ENCODE measurements at regions not wholly inside any gene's neighbourhood (a gene's known extent, or its start where the extent isn't known, plus 50 kb on each side); places are given as distances from the start of the nearest gene placed in this dataset.

DNA sequence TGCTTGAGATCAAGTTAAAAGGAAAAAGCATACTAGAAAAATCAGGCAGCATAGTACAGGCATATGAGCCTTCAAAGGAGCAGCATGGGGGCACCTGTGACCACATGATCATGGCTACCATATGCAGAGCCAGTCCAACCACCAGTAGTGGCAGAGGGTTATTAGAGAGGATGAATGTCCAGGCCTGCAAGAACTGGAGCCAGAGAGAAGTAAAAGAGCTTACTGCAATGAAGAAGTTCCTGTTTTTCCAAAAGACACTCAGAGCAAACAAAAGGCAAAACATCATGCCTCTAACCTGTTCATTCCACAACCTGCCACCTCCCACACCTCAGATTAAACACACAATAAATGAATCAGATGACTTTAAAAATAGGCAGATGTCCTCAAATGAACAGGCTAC lies 99.6 kb upstream of the NAMPT start:
- no peak for TF ChIP-seq POLR2A (IDR thresholded peaks at IDR 0.05)
- TF ChIP-seq, protein P1, sequence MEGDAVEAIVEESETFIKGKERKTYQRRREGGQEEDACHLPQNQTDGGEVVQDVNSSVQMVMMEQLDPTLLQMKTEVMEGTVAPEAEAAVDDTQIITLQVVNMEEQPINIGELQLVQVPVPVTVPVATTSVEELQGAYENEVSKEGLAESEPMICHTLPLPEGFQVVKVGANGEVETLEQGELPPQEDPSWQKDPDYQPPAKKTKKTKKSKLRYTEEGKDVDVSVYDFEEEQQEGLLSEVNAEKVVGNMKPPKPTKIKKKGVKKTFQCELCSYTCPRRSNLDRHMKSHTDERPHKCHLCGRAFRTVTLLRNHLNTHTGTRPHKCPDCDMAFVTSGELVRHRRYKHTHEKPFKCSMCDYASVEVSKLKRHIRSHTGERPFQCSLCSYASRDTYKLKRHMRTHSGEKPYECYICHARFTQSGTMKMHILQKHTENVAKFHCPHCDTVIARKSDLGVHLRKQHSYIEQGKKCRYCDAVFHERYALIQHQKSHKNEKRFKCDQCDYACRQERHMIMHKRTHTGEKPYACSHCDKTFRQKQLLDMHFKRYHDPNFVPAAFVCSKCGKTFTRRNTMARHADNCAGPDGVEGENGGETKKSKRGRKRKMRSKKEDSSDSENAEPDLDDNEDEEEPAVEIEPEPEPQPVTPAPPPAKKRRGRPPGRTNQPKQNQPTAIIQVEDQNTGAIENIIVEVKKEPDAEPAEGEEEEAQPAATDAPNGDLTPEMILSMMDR (IDR thresholded peaks at IDR 0.05), result no peak
